Central memory CD8-positive, alpha-beta T cell (primary cell): ENCODE measurements at regions not wholly inside any gene's neighbourhood (a gene's known extent, or its start where the extent isn't known, plus 50 kb on each side); places are given as distances from the start of the nearest gene placed in this dataset.

Experiments used
- ATAC-seq: fragments of 150-1000 bp; cut with Tn5 transposase; replicated peaks from 2 replicates; pipeline ENCODE4 v1.10.0; 2022; ENCODE audit warnings: mild to moderate bottlenecking, moderate FRiP score, moderate number of reproducible peaks; ENCODE audit not compliant: poor library complexity, severe bottlenecking; ENCODE audit errors: extremely low read depth
- DNase-seq, 2 donors: peaks; one replicate each; pipeline ENCODE4 v3.0.0; 2021; ENCODE audit warnings: low spot score in 2 of 2
- H3K27ac Mint-ChIP-seq: one replicate; pipeline ENCODE4 v1.8.0; 2022; ENCODE audit warnings: low read depth, mild to moderate bottlenecking, moderate library complexity, mixed read lengths
- H3K27me3 Mint-ChIP-seq: one replicate; pipeline ENCODE4 v1.8.0; 2022; ENCODE audit warnings: mixed read lengths
- H3K36me3 Mint-ChIP-seq: one replicate; pipeline ENCODE4 v1.8.0; 2022; ENCODE audit warnings: mild to moderate bottlenecking, moderate library complexity, mixed read lengths; ENCODE audit not compliant: insufficient read depth
- H3K4me1 Mint-ChIP-seq: one replicate; pipeline ENCODE4 v1.8.0; 2022; ENCODE audit warnings: mixed read lengths
- H3K4me3 Mint-ChIP-seq: one replicate; pipeline ENCODE4 v1.8.0; 2022; ENCODE audit warnings: mild to moderate bottlenecking, moderate library complexity, mixed read lengths
- H3K9me3 Mint-ChIP-seq: one replicate; pipeline ENCODE4 v1.8.0; 2022; ENCODE audit warnings: mixed read lengths

DNA sequence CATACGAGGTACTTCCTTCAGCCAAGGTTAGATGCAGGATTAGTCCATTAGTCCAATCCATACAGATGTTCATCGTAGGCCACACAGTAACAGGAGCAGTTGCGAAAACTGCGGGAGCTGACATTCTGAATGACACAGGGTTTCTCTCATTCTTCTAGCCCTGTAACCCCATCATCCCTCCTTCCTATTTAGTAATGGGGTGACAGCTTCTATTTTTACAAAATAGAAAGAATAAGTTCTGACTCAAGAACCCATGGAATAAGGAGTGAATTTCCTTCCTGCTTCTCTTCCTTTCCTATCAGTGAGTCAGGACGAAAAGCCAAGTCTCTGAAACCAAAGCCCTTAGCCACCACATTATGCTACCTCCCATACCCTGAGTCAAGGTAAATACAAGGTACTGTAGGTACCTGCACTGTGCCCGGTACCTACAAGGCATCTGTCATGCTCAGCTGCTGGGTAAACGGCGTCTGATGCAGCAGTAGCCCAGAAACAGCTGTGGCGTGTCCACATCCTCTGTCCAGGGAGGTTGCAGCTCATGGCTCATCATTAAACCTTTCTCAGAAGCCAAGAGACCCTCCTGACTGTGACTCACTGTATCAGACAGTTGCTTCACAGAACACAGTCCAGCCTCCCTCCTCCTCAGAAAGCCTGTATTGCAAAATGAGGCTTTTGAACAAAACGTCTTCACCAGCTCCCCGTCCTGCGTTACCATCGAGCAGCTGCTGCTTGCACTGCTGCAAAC lies 84.2 kb downstream of the ESM1 start:
- H3K4me3 Mint-ChIP-seq = no peak overlapping the region
- DNase-seq (no peak), ATAC-seq (no peak)
- no peak overlapping the region for H3K27ac Mint-ChIP-seq
- peaks cover 22% of the 10 kb centered on the region for H3K27me3 Mint-ChIP-seq
- no peaks in the 10 kb centered on the region for H3K9me3 Mint-ChIP-seq
- peaks cover 11% of the 10 kb centered on the region for H3K4me1 Mint-ChIP-seq
- H3K36me3 Mint-ChIP-seq = peaks cover 2% of the 10 kb centered on the region

DNA sequence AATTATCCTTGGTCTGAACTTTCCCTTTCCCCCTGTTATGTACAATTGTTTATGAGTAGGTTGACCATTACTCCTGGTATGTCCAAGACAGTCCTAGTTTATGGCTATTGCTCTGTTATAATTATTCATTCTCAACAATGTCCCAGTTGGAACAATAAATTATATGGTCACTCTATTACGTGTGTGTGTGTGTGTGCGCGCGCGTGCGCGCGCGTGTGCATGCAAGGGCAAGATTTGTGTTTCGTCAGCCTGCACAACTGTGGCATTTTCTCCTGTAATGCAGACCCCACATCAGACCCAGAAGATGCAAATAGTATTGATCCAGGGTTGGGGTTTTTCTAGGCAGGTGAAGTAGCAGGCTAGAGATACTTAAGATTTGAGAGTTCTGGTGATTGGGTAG lies 88.4 kb downstream of the ESM1 start:
- peaks cover 5% of the 10 kb centered on the region for H3K4me1 Mint-ChIP-seq
- ATAC-seq (no peak), DNase-seq (no peak)
- no peaks in the 10 kb centered on the region for H3K36me3 Mint-ChIP-seq
- H3K27ac Mint-ChIP-seq = no peak overlapping the region
- H3K9me3 Mint-ChIP-seq = no peaks in the 10 kb centered on the region
- H3K27me3 Mint-ChIP-seq = peaks cover 29% of the 10 kb centered on the region
- no peak overlapping the region for H3K4me3 Mint-ChIP-seq

GRCh38 chr5:54895816-54896341 lies 89.5 kb downstream of the ESM1 start:
- Mint-ChIP-seq H3K27me3 (peaks cover 32% of the 10 kb centered on the region), H3K36me3 (no peaks in the 10 kb centered on the region), H3K27ac (peak overlapping the region; percentile 60), H3K9me3 (no peaks in the 10 kb centered on the region), H3K4me1 (peaks cover 5% of the 10 kb centered on the region), H3K4me3 (peak overlapping the region; percentile 39)
- ATAC-seq (no peak), DNase-seq (no peak)

- DNase-seq (no peak), ATAC-seq (no peak)
- H3K36me3 Mint-ChIP-seq = no peaks in the 10 kb centered on the region
- H3K27ac Mint-ChIP-seq = peak overlapping the region; percentile 60
- peaks cover 5% of the 10 kb centered on the region for H3K4me1 Mint-ChIP-seq
- H3K4me3 Mint-ChIP-seq = peak overlapping the region; percentile 39
- peaks cover 36% of the 10 kb centered on the region for H3K27me3 Mint-ChIP-seq
- H3K9me3 Mint-ChIP-seq = no peaks in the 10 kb centered on the region
Measured at GRCh38 chr5:54894957-54895815, 90.2 kb downstream of the ESM1 start.

GRCh38 chr5:54889826-54890225 lies 95.6 kb downstream of the ESM1 start:
- Mint-ChIP-seq H3K36me3 (no peaks in the 10 kb centered on the region), H3K9me3 (no peaks in the 10 kb centered on the region), H3K4me1 (peaks cover 8% of the 10 kb centered on the region), H3K27me3 (peaks cover 45% of the 10 kb centered on the region), H3K4me3 (no peak overlapping the region), H3K27ac (no peak overlapping the region)
- ATAC-seq (no peak), DNase-seq (no peak)

- ATAC-seq = no peak
- Mint-ChIP-seq H3K4me3 (no peak overlapping the region), H3K36me3 (no peaks in the 10 kb centered on the region), H3K4me1 (peaks cover 16% of the 10 kb centered on the region), H3K27me3 (peaks cover 66% of the 10 kb centered on the region), H3K9me3 (no peaks in the 10 kb centered on the region), H3K27ac (no peak overlapping the region)
- no peak for DNase-seq
Measured at GRCh38 chr5:54887663-54888062, 97.7 kb downstream of the ESM1 start.

DNA sequence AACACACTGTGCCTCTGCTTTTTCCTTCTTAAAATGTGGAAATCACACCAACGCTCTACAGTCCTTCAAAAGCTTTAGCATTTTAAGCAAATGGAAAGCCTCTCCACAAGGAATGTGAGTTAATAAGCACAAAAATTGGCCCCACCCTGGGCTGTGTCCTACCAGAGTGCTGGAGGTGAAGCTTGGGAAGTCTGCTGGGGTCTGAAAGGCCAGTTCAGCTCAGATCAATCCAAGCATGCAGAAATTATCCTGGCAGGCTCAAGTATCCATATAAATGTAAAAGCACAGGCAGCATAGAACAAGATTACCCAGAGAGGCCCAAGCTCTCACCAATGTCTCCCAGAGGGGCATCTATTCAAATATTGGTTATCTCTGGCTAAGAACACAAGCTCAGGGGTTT lies 98.5 kb downstream of the ESM1 start:
- Mint-ChIP-seq H3K4me3 (no peak overlapping the region), H3K27me3 (peaks cover 73% of the 10 kb centered on the region), H3K27ac (no peak overlapping the region), H3K36me3 (no peaks in the 10 kb centered on the region), H3K9me3 (no peaks in the 10 kb centered on the region), H3K4me1 (peaks cover 18% of the 10 kb centered on the region)
- DNase-seq = no peak
- no peak for ATAC-seq

- peaks cover 24% of the 10 kb centered on the region for H3K4me1 Mint-ChIP-seq
- H3K9me3 Mint-ChIP-seq = no peaks in the 10 kb centered on the region
- no peaks in the 10 kb centered on the region for H3K36me3 Mint-ChIP-seq
- ATAC-seq (no peak), DNase-seq (no peak)
- H3K27me3 Mint-ChIP-seq = peaks cover 68% of the 10 kb centered on the region
- H3K4me3 Mint-ChIP-seq = no peak overlapping the region
- H3K27ac Mint-ChIP-seq = no peak overlapping the region
Measured at GRCh38 chr5:54885636-54886035, 99.8 kb downstream of the ESM1 start.

- Mint-ChIP-seq H3K27me3 (peaks cover 58% of the 10 kb centered on the region), H3K36me3 (no peaks in the 10 kb centered on the region), H3K27ac (no peak overlapping the region), H3K9me3 (no peaks in the 10 kb centered on the region), H3K4me1 (peaks cover 16% of the 10 kb centered on the region), H3K4me3 (peak overlapping the region; percentile 42)
- DNase-seq = no peak
- no peak for ATAC-seq
Measured at GRCh38 chr5:54884195-54884536, 101.2 kb downstream of the ESM1 start.

- Mint-ChIP-seq H3K36me3 (no peaks in the 10 kb centered on the region), H3K9me3 (no peaks in the 10 kb centered on the region), H3K27me3 (peaks cover 57% of the 10 kb centered on the region), H3K4me1 (peaks cover 16% of the 10 kb centered on the region), H3K27ac (no peak overlapping the region), H3K4me3 (peak overlapping the region; percentile 63)
- ATAC-seq = no peak
- no peak for DNase-seq
Measured at GRCh38 chr5:54883374-54884194, 101.8 kb downstream of the ESM1 start.

DNA sequence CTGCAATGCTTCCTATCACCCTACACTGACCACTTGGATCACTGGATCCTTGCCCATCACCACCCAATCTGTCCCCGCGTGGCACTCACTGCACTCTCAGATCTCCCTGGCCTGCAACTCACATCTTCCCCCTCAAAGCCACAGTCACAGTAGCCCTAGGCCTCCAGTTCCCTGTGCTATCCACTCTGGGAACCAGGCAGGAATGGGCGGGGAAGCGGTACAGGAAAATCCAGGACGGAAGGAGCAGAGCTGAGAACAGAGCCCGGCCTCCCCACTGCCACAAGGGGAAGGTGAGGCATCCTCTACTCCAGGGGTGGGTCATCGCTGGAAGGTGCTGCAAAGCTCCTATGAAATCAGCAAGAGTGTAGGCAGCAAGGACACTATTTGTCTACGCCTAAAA lies 102.6 kb downstream of the ESM1 start:
- H3K36me3 Mint-ChIP-seq = no peaks in the 10 kb centered on the region
- no peak overlapping the region for H3K27ac Mint-ChIP-seq
- ATAC-seq (no peak), DNase-seq (no peak)
- H3K9me3 Mint-ChIP-seq = no peaks in the 10 kb centered on the region
- H3K4me1 Mint-ChIP-seq = peaks cover 16% of the 10 kb centered on the region
- H3K27me3 Mint-ChIP-seq = peaks cover 57% of the 10 kb centered on the region
- H3K4me3 Mint-ChIP-seq = peak overlapping the region; percentile 63

- H3K4me3 Mint-ChIP-seq = no peak overlapping the region
- H3K4me1 Mint-ChIP-seq = peaks cover 16% of the 10 kb centered on the region
- no peaks in the 10 kb centered on the region for H3K9me3 Mint-ChIP-seq
- peaks cover 51% of the 10 kb centered on the region for H3K27me3 Mint-ChIP-seq
- ATAC-seq (no peak), DNase-seq (no peak)
- H3K27ac Mint-ChIP-seq = no peak overlapping the region
- no peaks in the 10 kb centered on the region for H3K36me3 Mint-ChIP-seq
Measured at GRCh38 chr5:54882101-54882500, 103.3 kb downstream of the ESM1 start.
